ENCODE measurements at regions not wholly inside any gene's neighbourhood (a gene's known extent, or its start where the extent isn't known, plus 50 kb on each side); places are given as distances from the start of the nearest gene placed in this dataset.

GRCh38 chr17:33352526-33352925 is 59.4 kb upstream of the ASIC2 start:
- DNase-seq (ENCODE audit: low read depth): no peak

- DNase-seq (ENCODE audit: low read depth): no peak
These were observed 63.2 kb upstream of the ASIC2 start for GRCh38 chr17:33356266-33356665.

GRCh38 chr17:33363475-33363874 is 70.4 kb upstream of the ASIC2 start:
- DNase-seq (ENCODE audit: low read depth): no peak

- DNase-seq (ENCODE audit: low read depth): no peak
These were observed 73.9 kb upstream of the ASIC2 start for GRCh38 chr17:33366960-33367359.

- no peak for DNase-seq (ENCODE audit: low read depth)
These were observed 76.1 kb upstream of the ASIC2 start for GRCh38 chr17:33369149-33369548.

- no peak for DNase-seq (ENCODE audit: low read depth)
These were observed 76.8 kb upstream of the ASIC2 start for GRCh38 chr17:33369876-33370275.

- no peak for DNase-seq (ENCODE audit: low read depth)
These were observed 77.3 kb upstream of the ASIC2 start for GRCh38 chr17:33370401-33370800.

- no peak for DNase-seq (ENCODE audit: low read depth)
These were observed 78.3 kb upstream of the ASIC2 start for GRCh38 chr17:33371377-33371776.

- DNase-seq (ENCODE audit: low read depth): no peak
These were observed 80.2 kb upstream of the ASIC2 start for GRCh38 chr17:33373273-33373672.

- DNase-seq (ENCODE audit: low read depth): no peak
These were observed 82.0 kb upstream of the ASIC2 start for GRCh38 chr17:33375103-33375502.

- no peak for DNase-seq (ENCODE audit: low read depth)
These were observed 82.7 kb upstream of the ASIC2 start for GRCh38 chr17:33375783-33376182.

GRCh38 chr17:33377837-33378595 is 84.9 kb upstream of the ASIC2 start:
- peak; percentile 13 for DNase-seq (ENCODE audit: low read depth)

- no peak for DNase-seq (ENCODE audit: low read depth)
These were observed 88.1 kb upstream of the ASIC2 start for GRCh38 chr17:33381201-33381600.

- no peak for DNase-seq (ENCODE audit: low read depth)
These were observed 90.5 kb upstream of the ASIC2 start for GRCh38 chr17:33383488-33384023.

- DNase-seq (ENCODE audit: low read depth): no peak
These were observed 92.0 kb upstream of the ASIC2 start for GRCh38 chr17:33385133-33385532.

- no peak for DNase-seq (ENCODE audit: low read depth)
These were observed 92.6 kb upstream of the ASIC2 start for GRCh38 chr17:33385713-33386112.

GRCh38 chr17:33387406-33387805 is 94.3 kb upstream of the ASIC2 start:
- DNase-seq (ENCODE audit: low read depth): no peak

- DNase-seq (ENCODE audit: low read depth): peak; percentile 6
These were observed 96.5 kb upstream of the ASIC2 start for GRCh38 chr17:33389504-33390135.

- peak; percentile 31 for DNase-seq (ENCODE audit: low read depth)
These were observed 97.5 kb upstream of the ASIC2 start for GRCh38 chr17:33390479-33391176.

GRCh38 chr17:33396818-33397217 is 103.7 kb upstream of the ASIC2 start:
- DNase-seq (ENCODE audit: low read depth): no peak

GRCh38 chr17:33398386-33398785 is 105.3 kb upstream of the ASIC2 start:
- no peak for DNase-seq (ENCODE audit: low read depth)

- no peak for DNase-seq (ENCODE audit: low read depth)
These were observed 108.2 kb upstream of the ASIC2 start for GRCh38 chr17:33401249-33401648.

- no peak for DNase-seq (ENCODE audit: low read depth)
These were observed 110.1 kb upstream of the ASIC2 start for GRCh38 chr17:33403194-33403593.
